ENCODE measurements at regions not wholly inside any gene's neighbourhood (a gene's known extent, or its start where the extent isn't known, plus 50 kb on each side); places are given as distances from the start of the nearest gene placed in this dataset.
A peak's percentile ranks its signal among the peaks of the same experiment; 100 is the strongest.
"Not testable (repeated sequence)": the region's sequence is repeated elsewhere in the genome, so short reads cannot be mapped to it uniquely, and the experiment has no call there.

DNA sequence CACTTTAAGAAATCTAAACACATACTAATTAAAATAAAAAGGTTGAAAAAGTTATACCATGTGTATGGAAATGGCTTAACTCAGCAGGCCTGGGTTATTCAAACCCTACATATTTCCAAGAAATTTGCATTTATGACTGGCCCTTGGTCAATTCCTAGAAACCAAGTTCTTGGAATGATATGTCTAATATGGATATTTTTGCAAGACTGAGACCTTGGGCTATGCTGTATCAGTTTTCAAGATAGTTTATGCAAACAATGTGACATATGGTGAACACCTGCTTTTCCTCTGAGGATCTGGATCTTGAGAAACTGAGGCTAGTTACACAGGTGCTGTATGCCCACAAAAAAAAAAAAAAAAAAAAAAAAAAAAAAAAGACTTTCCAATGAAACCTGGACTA lies 536.9 kb upstream of the HS3ST5 start:
- no peak for DNase-seq

DNA sequence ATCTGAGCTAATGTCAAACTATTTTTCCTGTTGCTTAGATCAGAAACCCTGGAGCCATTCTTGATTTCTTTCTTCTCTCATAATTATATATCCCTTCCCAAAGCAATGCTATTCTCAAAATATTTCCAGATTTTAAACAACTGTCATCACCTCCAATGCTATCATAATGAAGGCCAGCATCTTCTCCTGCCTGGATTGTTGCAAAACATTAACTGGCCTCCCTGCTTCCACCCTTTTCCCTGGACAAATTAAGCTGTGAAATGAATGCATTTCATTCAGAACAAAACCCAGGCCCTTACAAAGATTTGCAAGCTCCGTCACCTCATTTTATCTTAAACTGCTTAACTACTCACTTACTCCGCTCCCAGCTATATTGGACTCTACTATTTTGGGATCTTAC lies 535.3 kb upstream of the HS3ST5 start:
- DNase-seq, result no peak

- no peak for DNase-seq
Observed at GRCh38 chr6:114874410-114874809, 531.6 kb upstream of the HS3ST5 start.

- DNase-seq, result not testable (repeated sequence)
Observed at GRCh38 chr6:114865506-114865905, 522.7 kb upstream of the HS3ST5 start.

DNA sequence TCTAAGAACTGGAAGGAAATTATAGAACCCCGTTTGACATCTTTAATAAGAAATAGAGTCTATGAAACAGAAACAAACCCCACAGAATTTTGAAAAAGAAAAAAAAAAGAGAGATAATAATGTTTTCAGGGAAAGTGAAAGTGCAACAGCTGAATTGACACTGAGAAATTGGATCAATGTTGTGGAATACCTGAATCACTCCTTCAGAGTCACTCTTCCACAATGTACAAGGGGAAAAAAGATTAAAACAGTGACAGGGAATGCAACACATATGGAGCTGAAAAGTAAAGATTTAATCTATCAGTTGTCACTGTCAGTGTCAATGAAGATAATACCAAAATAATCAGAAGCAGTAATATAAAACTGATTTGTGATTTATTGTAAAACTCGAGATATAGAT lies 520.8 kb upstream of the HS3ST5 start:
- DNase-seq, result no peak

GRCh38 chr6:114862819-114863218 lies 520.0 kb upstream of the HS3ST5 start:
- no peak for DNase-seq

- no peak for DNase-seq
Observed at GRCh38 chr6:114862064-114862463, 519.2 kb upstream of the HS3ST5 start.

DNA sequence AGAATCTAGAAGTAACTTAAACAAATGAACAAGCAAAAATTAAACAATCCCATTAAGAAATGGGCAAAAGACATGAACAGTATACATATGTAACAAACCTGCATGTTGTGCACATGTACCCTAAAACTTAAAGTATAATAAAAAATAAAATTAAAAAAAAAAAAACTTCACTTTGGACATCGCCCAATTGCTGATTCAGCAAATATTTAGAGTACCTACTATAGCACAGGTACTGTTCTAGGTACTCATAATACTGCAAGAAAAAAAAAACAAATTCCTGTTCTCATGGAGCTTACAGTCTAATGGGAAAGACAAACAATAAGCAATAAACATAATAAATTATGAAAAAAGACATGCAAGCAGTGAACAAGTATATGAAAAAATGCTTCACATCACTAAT lies 501.5 kb upstream of the HS3ST5 start:
- DNase-seq, result no peak

DNA sequence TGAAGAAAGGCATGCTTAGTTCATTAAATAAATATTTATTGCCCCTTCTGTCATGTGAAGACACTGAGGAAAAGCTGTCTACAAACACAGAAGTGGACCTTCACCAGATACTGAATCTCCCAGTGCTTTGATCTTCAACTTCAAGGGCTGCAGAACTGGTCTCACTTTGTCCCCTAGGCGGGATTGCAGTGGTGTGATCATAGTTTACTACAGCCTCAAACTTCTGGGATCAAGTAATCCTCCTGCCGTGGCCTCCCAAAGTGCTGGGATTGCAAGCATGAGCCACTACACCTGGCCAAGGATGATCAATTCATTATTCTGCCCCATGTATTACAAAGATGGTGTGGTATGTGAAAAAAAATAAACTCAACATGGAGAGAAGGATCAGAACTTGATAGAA lies 496.2 kb upstream of the HS3ST5 start:
- DNase-seq, result no peak

- no peak for DNase-seq
Observed at GRCh38 chr6:114833211-114833610, 490.4 kb upstream of the HS3ST5 start.

GRCh38 chr6:114830515-114830914 lies 487.7 kb upstream of the HS3ST5 start:
- DNase-seq, result no peak

DNA sequence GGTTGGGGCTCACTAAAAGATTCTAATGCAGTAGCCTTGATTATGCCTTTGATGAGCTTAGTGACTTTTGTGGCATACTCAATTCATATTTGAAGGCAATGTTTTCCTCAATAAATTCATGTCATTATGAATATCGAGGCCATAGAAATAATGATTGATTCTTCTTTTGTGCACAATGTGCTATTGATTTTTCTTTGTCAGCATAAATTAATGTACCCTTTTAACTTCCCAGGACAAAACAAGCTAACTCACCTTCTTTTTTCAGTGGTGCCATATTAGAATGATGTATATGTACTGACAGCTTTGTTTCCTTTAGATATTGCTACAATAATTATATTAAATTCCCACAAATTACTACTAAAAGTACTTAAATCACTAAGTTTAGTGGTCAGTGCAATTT lies 484.3 kb upstream of the HS3ST5 start:
- DNase-seq, result no peak

DNA sequence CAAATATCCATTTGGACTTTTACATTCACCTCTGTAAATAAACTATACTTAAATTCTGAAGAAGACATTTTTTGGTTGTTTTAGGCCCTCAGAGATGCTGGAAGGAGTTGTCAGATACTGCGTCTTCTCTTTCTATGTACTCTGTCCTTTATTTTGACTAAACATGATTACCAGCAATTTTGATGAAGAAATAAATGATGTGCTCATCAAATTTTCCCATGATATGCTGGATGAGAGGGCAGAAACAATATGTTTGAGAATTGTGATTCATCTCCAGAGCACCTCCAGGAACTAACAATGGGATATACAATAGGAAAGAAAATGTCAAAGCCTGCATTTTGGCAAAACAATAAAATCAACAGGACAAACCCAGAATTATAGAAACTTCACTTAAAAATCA lies 481.6 kb upstream of the HS3ST5 start:
- no peak for DNase-seq

DNA sequence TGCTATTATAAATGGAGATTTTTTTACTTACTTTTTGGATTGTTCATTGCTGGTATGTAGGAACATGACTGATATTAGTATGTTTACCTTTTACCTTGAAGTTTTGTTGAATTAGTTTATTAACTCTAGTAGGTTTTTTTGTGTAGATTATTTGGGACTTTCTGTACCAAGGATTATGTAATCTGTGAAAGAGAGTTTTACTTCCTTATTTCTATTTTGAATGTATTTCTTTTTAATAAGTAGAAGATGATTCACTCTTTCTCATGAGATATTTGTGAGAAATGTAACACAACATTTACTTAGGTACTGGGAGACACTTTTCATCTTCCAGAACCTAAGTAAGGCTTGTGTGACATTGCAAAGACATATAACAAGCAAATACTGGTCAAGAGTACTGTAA lies 473.9 kb upstream of the HS3ST5 start:
- no peak for DNase-seq

DNA sequence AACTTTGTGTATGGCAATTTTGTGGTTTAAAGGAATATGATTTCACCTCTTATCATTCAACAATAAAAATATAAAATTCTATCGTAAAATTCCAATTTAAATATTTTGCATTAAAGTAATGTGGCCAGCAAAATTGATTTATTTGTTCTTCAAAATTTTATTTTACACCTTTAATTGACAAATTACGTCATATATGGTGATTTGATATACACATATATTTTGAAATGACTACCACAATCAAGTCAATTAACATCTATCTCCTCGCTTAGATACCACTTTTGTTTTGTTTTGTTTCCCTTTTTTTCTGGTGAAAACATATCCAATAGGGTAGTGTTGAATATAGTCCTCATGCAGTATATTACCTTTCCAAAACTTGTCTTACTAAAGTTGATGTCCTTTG lies 467.6 kb upstream of the HS3ST5 start:
- DNase-seq, result no peak

DNA sequence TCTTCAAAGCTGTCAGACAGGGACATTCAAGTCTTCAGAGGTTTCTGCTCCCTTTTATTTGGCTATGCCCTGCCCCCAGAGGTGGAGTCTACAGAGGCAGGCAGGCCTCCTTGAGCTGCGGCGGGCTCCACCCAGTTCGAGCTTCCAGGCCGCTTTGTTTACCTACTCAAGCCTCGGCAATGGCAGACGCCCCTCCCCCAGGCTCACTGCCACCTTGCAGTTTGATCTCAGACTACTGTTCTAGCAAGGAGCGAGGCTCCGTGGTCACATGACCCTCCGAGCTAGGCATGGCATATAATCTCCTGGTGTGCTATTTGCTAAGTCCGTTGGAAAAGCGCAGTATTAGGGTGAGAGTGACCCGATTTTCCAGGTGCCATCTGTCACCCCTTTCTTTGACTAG lies 462.6 kb upstream of the HS3ST5 start:
- not testable (repeated sequence) for DNase-seq

DNA sequence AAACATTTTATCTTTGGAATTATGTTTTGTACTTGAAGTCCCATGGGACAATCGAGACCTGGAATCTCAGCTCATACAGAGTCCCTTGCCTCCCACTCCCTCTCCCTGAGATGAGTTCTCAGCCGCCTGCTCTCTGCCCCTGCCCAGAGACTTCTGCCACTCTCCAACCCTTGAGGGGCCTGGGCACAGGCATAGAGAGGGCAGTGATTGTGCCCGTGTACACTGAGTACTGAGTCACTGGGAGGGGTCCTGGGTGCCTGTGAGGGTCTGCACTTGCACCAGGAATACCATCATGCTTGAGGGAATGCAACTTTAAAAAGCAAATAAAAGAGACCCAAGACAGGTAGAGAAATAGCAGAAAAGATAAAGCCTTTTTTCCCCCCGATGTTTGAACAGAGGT lies 453.8 kb upstream of the HS3ST5 start:
- DNase-seq, result no peak

GRCh38 chr6:114793428-114793827 lies 450.6 kb upstream of the HS3ST5 start:
- DNase-seq, result no peak

GRCh38 chr6:114785235-114786127 lies 442.7 kb upstream of the HS3ST5 start:
- no peak for DNase-seq

DNA sequence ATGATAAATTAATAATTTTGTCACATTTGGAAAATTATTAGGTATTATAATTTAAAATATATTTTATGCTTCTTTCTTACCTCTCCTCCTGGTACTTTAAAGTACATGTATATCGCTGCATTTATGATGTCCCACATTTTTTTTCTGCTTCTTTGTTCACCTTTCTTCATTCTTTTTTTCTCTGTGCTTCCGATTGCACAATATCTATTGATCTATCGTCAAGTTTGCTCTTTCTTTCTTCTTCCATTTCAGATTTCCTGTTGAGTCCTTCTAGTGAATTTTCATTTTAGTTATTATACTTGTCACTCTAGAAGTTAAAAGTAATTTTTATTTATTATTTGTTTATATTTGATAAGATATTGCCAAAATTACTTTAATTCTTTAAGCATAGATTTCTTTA lies 441.0 kb upstream of the HS3ST5 start:
- no peak for DNase-seq

- DNase-seq, result no peak
Observed at GRCh38 chr6:114783083-114783482, 440.3 kb upstream of the HS3ST5 start.

GRCh38 chr6:114764866-114765265 lies 422.0 kb upstream of the HS3ST5 start:
- DNase-seq, result no peak

- peak; percentile 78 to 81 for DNase-seq
Observed at GRCh38 chr6:114762145-114762544, 419.3 kb upstream of the HS3ST5 start.

- peak; percentile 39 to 53 for DNase-seq
Observed at GRCh38 chr6:114747995-114748625, 405.3 kb upstream of the HS3ST5 start.

- no peak for DNase-seq
Observed at GRCh38 chr6:114740547-114740946, 397.7 kb upstream of the HS3ST5 start.

All from SHP77 (cell line).